HEK293T (cell line): ENCODE measurements at regions not wholly inside any gene's neighbourhood (a gene's known extent, or its start where the extent isn't known, plus 50 kb on each side); places are given as distances from the start of the nearest gene placed in this dataset.

Source experiments
- ELF4 ChIP-seq: fragments of 450-650 bp; IDR thresholded peaks from 2 replicates; pipeline ENCODE4 v1.6.1; 2017; ENCODE audit warnings: antibody characterized with exemption
- FOXA1 ChIP-seq: fragments of 450-650 bp; IDR thresholded peaks from 2 replicates; pipeline ENCODE4 v1.6.1; 2016; ENCODE audit warnings: mild to moderate bottlenecking
- HDGF ChIP-seq: fragments of 450-650 bp; IDR thresholded peaks from 2 replicates; pipeline ENCODE4 v1.6.1; 2017; ENCODE audit warnings: antibody characterized with exemption, borderline replicate concordance
- L3MBTL2 ChIP-seq: fragments of 450-650 bp; conservative IDR thresholded peaks from 2 replicates; pipeline ENCODE4 v1.6.1; 2016; ENCODE audit warnings: mild to moderate bottlenecking
- NFRKB ChIP-seq: fragments of 450-650 bp; IDR thresholded peaks from 2 replicates; pipeline ENCODE4 v1.6.1; 2016; ENCODE audit warnings: mild to moderate bottlenecking, moderate library complexity
- PKNOX1 ChIP-seq: fragments of 450-650 bp; IDR thresholded peaks from 2 replicates; pipeline ENCODE4 v1.6.1; 2016
- SP1 ChIP-seq: fragments of 450-650 bp; IDR thresholded peaks from 2 replicates; pipeline ENCODE4 v1.6.1; 2017
- SUZ12 ChIP-seq: fragments of 450-650 bp; IDR thresholded peaks from 2 replicates; pipeline ENCODE4 v1.6.1; 2016; ENCODE audit warnings: mild to moderate bottlenecking
- TARDBP ChIP-seq: fragments of 450-650 bp; IDR thresholded peaks from 2 replicates; pipeline ENCODE4 v1.6.1; 2016

GRCh38 chr2:237229905-237230304, 144.2 kb downstream of the COPS8 start:
- TF ChIP-seq NFRKB (no peak), L3MBTL2 (no peak), TARDBP (no peak), ELF4 (no peak), HDGF (no peak), PKNOX1 (no peak), SP1 (no peak), SUZ12 (no peak), FOXA1 (no peak)
